ENCODE measurements at regions not wholly inside any gene's neighbourhood (a gene's known extent, or its start where the extent isn't known, plus 50 kb on each side); places are given as distances from the start of the nearest gene placed in this dataset.

DNA sequence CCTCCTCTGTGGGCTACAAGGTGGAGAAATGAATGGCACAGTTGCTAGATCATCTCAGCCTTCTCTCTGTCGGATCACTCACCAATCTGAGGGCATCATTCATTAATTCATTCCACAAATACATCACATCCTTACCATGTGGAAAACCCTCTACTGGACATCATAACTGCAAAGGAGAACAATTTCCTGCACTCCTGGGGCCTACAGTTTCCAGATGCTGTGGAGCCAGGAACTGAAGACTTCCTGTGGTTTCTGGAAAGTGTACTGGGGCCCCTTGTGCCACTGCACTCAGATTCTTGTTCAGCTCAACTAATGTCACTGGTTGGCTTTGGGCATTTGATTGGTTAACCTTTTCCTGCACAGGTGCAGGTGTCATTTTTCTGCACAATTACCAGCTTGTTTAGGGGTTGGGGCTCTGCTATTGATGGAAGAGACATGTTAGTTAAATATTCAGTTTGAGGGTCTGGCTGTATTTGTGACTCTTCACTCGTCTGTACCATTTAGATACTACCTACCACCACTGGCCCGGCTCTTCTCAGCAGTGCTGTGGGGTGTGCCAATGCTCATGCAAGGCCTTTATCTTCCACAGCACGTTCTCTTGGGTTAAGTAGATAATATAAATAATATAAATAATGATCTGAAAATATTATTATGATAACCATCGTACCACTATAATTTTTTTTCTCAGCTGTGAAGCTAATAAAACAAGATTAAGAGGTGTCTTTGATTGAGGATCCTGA is 427.3 kb downstream of the TSN start:
- DNase-seq: no peak

DNA sequence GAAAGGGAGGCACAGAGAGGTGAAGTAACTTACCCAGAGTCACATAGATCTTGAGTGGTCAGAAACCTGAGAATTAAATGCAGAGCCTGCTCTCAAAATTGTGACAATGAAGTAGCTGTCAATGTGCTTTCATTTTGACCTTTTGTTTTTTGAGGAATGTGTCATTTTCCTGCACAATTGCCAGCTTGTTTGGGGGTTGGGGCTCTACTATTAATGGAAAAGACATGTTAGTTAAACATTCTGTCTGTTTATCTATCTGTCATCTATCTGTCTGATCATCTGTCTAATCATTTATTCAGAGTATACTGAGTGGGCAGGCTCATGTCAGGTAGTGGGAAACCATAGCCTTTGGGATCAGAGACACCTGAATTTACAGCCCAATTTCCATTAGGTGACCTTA is 428.4 kb downstream of the TSN start:
- no peak for DNase-seq

GRCh38 chr2:122186761-122187222 is 431.3 kb downstream of the TSN start:
- DNase-seq: no peak

DNA sequence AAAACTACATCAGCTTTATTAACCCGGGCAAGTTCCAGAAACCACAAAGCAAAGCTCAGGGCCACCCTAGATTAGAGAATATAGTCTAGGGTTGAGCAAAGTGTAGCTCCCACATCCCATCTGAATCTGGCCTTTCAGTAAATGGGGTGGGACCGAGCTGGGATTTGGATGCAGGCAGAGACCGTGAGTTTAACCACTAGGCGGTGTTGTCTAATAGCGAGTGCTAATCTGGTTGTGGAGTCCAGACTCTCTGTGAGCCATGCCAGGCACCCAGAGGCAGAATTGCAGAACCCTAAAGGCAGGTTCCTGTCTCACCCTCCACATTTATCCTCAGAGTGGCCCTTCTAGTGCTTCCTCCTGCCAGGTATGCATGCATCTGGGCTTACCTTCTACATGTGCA is 435.9 kb downstream of the TSN start:
- peak; percentile 20 for DNase-seq

GRCh38 chr2:122193622-122194021 is 438.2 kb downstream of the TSN start:
- no peak for DNase-seq

DNA sequence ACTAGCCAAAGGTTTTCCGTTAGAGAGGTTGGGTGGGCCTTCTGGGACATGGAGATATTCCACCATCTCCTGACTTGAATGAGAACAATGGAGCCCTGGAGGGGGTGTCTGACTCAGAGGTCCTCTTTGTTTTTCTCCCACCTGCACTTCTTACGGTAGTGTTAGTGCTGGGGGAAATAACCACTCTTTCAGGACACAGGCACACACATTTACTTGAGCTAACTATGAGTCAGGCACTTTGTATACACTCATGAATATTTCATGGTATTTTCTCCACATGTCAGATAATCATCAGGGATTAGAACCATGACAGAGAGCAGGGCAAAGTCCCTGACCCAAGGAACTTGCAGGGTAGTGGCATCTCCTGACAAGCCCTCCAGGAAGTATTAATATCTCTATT is 439.1 kb downstream of the TSN start:
- no peak for DNase-seq

DNA sequence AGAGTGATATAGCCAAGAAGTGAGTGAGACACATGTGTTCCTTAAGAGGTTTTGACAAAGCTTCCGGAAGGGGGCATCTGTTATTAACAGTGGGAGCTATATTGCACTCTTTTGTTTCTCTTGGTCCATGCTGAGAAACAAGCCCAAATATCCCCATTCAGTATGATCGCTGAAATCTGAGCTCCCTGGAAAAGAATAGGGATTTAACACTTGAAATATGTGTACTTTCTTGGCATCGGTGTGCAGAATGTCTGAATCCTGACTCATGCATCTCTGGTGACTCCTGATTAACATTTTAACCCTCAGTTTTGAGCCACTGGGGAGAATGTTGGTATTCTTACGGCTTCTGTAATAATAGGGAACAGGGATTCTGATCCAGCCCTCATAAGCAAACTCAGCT is 448.1 kb downstream of the TSN start:
- DNase-seq: peak; percentile 93

GRCh38 chr2:122205641-122206040 is 450.2 kb downstream of the TSN start:
- no peak for DNase-seq

DNA sequence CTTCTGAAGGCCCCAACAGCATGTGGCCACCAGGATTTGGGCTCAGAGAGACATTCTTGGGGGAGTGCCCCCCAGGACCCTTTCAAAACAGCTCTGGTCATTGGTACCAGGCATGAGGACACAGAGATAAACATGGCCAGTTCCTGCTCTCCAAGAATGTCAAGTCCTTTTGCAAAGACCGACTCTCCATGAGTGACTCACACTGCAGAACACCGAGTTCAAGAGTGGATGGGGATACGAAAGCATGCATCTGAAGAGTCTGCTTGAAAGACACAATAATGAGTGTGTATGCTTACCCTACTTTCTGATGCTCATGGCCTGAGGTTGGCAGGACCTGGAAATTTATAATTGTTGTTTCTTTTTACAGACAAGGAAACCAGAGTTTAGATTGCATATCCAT is 450.6 kb downstream of the TSN start:
- no peak for DNase-seq

GRCh38 chr2:122209377-122209776 is 453.9 kb downstream of the TSN start:
- no peak for DNase-seq

DNA sequence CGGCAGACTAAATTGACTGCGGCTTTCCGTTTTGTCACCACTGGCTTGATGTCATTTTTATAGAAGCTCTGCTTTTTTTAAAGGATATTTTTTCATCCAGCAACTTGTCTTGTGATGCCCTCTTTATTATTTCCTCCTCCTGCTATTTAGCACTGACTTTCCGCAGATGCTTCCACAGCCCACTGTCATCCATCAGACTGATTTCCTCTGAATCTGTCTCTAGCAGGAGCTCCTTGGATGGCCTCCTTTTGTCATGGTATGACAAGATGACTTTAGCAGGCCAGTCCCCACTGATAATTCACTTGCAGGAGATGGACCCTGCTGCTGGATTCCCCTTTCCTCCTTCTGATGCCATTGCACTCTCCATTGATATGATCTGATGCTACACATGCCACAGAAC is 454.6 kb downstream of the TSN start:
- no peak for DNase-seq

DNA sequence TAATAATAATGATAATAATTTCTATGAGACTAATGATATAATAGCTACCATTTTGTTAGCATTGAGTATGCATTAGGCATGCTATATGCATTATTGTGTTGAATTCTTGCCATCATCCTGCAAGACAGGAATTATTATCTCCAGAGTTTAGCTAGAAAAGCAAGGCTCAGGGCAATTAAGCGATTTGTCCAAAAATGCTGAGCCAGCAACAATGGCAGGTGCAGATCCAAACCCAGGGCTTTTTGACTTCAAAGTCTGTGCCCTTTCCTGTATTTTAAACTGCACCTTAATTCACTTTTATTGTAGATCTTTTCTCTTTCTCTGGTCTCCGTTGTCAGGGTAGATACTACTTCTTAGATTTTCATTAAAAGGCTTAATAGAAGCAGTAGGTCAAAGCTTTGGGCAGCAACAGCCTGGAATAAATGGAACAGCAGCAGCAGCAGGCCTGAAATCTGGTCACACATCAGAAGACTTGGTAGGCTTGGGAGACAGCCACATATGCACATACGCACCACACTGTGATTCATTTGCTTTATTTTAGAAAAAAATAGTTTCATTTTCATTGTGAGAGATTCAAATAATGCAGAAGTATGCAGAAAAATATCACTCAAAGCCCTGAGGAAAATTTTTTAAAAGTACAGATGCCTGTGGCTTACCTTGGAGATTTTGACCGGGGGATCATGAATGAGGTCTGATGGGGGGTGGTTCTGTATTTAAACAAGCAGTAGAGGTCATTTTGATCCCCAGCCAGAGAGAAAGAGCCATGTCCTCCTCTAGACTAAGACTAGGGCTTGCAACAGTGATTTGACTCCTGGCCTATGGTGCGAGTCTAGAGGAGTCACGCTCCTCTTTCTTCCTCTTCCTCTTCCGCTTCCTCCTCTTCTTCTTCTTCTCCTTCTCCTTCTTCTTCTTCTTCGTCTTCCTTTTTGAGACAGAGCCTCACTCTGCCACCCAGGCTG is 455.7 kb downstream of the TSN start:
- peak; percentile 25 for DNase-seq

- DNase-seq: no peak
These were observed 457.9 kb downstream of the TSN start for GRCh38 chr2:122213312-122213711.

DNA sequence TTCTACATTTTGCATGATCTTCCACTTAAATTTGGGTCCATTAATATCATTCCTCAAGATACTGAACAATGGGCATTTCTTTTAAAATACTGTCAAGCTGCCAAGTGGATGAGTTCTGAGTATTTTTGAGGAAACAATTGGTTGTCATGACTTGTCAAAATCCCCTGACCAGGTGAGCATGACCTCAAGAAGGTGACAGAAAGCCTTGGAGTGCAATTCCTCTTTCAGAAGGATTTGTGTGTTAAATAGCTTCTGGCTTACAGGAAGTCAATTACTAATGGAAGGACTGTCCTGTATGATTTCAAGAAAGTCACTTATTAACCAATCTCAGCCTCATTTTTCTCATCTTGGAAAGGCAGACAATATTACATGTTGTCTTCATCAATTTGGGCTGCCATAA is 460.6 kb downstream of the TSN start:
- DNase-seq: no peak

- no peak for DNase-seq
These were observed 461.4 kb downstream of the TSN start for GRCh38 chr2:122216901-122217300.

DNA sequence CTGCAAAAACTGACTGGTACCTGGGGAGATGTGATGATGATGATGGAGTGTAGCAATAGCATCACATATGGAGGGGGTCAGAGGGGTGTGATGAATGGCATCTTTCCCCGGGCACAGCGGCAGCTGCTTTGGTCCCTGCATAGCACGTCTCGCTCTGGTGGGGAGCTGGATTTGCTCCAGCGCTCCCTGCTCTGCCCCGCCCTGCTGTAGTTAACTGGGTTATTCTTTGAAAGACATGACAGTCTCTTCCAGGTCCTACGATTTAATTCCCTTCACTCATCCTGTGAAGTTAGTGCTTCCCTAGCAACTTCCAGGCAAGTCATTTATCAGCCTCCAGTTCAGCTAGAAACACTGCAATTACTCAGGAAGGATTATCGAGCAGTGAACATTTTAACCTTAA is 463.1 kb downstream of the TSN start:
- DNase-seq: no peak

GRCh38 chr2:122219504-122219903 is 464.1 kb downstream of the TSN start:
- DNase-seq: no peak

- no peak for DNase-seq
These were observed 466.2 kb downstream of the TSN start for GRCh38 chr2:122221665-122222064.

DNA sequence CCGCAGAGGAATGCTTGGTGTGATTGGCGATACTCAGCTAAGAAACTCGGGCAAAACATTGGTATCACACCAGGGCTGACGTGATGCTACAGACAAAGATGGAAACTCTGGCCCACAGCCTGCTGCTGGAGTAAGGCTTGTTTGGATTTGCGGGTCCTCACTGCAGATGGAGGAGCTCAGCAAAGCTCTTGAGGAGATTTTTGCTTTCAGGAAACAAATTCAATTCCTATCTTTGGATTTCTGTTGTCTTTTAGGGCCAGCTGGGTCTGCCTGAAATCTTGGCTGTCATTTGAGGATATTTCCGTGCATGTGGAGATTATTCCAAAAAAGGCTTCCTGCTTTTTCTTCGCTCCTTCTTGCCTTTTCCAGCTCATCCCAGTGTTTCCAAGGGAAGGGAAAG is 475.8 kb downstream of the TSN start:
- DNase-seq: no peak

- no peak for DNase-seq
These were observed 477.9 kb downstream of the TSN start for GRCh38 chr2:122233372-122233771.

DNA sequence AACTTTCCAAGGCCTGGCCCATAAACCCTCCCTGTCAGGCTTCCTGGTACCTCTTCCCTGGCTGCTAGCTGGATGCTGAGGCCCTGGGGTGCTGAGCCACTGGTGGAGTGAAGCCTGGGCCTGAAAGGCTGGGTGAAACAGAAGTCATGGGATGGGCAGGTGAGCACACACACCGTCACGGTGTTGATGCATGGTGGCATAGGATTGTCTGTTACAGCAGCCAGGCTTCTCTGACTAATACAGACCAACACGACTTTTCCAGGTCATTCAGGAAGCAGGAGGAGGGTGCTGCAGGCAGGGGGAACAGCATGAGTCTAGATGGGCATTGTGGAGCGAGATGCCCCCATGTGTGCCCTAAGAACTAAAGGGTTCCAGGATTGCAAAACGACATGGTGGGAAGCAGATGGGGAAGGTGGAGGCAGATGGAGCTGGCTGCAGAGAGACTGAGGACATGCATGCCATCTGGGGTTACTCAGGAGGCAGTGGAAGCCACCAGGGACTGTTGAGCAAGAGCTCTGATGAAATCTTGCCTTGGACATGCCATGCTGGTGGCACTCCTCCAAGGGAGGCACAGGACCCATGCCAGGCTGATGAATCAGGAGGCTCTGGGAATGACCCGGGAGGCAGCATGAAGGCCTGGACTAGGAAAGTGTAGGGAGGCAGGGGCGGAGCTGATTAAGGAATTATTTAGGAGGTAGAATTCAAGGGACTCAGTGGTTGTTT is 480.9 kb downstream of the TSN start:
- peak; percentile 6 for DNase-seq

DNA sequence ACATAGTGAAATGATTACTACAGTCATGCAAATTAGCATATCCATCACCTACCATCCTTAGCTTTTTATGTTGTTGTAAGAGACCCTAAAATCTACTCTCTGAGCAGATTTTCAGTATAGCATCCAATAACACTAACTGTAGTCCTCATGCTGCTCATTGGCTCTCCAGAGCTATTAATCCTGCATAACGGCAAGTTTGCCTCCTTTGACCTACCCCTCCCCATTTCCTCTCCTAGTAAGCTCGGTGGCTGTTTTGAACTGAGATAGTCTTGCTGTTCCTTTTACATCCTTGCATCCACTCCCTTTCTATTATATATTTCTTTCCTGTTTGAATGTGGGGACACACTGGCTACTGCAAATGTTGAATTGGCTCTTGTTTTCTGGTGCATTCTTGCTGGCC is 481.5 kb downstream of the TSN start:
- DNase-seq: no peak

DNA sequence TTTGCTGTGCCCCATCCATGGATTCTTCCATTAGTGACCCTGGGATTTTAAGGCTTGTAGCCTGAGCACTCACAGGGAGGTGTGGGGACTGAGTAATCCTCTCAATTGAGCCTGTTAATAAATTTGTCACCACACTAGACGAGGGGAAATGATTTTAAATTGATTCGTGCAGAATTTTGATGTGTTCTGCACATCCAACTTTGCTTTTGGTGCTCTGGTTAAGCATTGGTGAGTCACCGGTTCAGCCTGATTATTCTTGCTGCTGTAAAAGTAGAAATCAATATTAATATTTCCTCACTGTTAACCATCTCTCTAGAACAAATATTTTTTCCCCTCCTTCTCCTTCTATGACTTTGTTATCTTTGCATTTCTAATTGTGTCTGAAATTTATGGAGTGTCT is 482.0 kb downstream of the TSN start:
- no peak for DNase-seq

Measured in fibroblast of upper back skin (primary cell).